Right lobe of liver (tissue), 4 donors: ENCODE measurements at regions not wholly inside any gene's neighbourhood (a gene's known extent, or its start where the extent isn't known, plus 50 kb on each side); places are given as distances from the start of the nearest gene placed in this dataset.

ENCODE experiments used
- CTCF ChIP-seq, 4 donors: fragments of 200-600 bp in 3 of 4; fragments of 450-650 bp in 1 of 4; IDR thresholded peaks; one replicate each; pipeline versions ENCODE4 v1.5.1 to v1.8.0; 2016 to 2022; ENCODE audit warnings: antibody characterized with exemption in 4 of 4, mild to moderate bottlenecking in 2 of 4
- POLR2A ChIP-seq: fragments of 450-650 bp; IDR thresholded peaks from one replicate; pipeline ENCODE4 v1.6.1; 2017; ENCODE audit warnings: antibody characterized with exemption, mild to moderate bottlenecking
- donor health status: DM: no; HTN: no; CAD: no.
- donor health status: DM: no; HTN: no; CAD: no.
- donor health status: DM: no; HTN: yes; CAD: no.

GRCh38 chr6:160859822-160860221 is 131.7 kb upstream of the MAP3K4 start:
- TF ChIP-seq CTCF (IDR thresholded peaks at IDR 0.05): no peak
- TF ChIP-seq POLR2A: no peak
